ENCODE measurements at regions not wholly inside any gene's neighbourhood (a gene's known extent, or its start where the extent isn't known, plus 50 kb on each side); places are given as distances from the start of the nearest gene placed in this dataset.
"Not testable (repeated sequence)": the region's sequence is repeated elsewhere in the genome, so short reads cannot be mapped to it uniquely, and the experiment has no call there.

DNA sequence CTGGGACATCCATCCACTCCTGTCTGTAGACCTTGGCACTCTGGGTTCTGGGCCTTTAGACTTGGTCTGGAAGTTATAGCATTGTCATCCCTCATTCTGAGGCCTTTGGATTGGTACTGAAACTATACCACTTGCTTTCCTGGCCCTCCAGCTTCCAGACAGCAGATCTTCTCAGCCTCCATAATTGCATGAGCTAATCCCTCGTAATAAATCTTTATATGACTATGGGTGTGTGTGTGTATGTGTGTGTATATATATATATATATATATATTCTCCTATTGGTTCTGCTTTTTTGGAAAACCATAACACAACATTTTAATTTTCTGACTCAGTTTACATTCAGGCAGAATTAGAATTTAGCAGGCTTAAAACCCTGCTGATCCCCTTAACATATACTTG, 180.5 kb downstream of the ENC1 start:
- DNase-seq, result no peak

DNA sequence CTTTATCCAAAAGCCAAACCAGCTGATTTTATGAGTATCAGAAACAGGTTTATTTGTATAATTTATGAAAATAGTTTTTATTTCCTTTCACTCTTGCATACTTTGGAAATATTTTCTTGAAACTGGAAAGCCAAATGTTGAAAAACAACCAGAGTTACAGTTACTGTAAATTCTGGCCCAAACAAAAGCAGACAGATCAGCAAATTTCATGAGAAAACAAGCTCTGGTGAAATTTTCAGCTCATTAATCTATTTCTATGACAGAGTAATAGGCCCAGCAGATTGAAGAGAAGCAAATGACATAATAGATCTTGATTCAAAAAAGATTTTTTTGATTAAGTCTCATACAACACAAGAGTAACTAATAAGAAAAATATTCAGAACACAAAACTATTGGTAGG, 182.7 kb downstream of the ENC1 start:
- DNase-seq, result no peak

DNA sequence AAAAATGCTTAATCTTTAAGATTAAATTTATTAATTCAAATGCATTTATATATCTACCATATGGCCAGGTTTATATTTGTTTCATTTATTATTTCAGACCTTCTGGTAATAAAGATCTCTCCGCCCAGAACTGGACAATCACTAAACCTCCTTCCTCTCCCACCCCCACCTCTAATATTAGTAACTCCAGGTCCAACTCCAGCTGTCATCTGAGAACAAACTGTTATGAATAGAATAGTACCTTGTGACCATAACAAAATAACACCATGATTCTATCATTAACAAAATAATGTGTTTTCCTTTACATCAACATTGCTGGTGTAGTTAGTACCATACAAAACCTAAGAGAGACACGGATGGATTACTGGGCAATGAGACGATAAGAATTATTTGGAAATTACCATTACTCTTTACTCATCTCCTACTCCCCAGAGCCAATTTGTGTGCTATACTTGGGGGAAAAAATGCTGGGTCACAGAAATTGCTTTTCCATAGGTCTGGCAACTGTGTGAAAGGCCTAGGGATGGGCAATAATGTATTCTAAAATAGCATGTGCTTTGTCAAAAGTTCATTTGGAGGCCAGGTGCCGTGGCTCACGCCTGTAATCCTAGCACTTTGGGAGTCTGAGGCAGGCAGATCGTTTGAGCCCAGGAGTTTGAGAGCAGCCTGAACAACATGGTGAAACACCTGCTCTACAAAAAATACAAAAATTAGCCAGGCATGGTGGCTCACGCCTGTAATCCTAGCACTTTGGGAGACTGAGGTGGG, 186.1 kb downstream of the ENC1 start:
- DNase-seq, result no peak

DNA sequence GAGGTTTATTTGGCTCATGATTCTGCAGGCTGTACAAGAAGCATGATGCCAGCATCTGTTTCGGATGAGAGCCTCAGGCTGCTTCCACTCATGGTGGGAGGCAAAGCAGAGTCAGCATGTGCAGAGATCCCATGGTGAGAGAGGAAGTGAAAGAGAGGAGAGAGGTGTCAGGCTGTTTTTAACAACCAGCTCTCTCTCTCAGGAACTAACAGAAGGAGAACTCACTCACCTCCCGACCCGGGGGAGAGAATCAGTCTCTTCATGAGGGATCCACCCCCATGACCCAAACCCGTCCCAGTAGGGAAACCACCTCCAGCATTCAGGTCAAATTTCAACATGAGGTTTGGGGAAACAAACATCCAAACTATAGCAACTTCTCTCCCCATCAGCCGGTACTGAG, 187.7 kb downstream of the ENC1 start:
- DNase-seq, result no peak

DNA sequence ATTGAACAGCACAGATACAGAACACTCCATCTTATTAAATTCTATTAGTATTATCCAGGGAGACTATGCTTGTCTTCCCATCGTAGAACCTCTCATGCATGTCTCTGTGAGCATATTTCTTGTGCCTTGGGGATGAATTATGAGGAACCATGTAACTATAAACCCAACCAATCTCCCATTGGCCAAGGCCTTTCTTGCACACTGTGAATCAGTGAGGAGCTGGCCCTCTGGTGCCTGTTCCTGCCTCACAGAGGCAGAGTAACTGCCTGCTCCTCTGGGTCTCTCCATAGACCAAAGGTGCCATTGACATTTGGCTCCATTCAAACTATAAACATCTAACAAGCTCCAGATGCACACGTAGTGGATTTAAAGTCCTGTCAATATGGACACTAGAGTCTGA, 190.4 kb downstream of the ENC1 start:
- no peak for DNase-seq

DNA sequence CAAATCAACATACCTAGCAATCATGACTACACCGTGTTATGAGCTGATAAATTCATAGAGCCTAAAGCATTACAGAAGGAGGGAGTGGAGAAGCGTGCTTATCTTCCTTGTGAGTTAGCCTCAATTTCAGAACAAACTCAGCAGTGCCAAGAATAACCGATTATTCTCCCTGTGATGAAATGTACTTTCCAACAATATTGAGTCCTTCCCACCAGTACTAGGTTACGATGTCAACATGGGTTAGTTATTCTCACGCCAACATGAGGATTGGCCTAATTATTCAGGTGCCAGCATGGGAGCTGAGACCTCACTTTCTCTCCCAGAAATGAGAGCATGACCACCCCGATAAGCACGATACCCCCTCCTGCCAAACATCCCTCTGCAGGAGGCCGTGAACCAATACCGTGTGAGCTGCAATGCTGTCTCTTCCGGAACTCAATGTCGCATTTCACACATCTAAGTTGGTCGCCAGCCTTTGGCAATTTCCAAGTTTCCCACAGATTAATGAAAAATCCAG, 193.7 kb downstream of the ENC1 start:
- DNase-seq, result no peak

DNA sequence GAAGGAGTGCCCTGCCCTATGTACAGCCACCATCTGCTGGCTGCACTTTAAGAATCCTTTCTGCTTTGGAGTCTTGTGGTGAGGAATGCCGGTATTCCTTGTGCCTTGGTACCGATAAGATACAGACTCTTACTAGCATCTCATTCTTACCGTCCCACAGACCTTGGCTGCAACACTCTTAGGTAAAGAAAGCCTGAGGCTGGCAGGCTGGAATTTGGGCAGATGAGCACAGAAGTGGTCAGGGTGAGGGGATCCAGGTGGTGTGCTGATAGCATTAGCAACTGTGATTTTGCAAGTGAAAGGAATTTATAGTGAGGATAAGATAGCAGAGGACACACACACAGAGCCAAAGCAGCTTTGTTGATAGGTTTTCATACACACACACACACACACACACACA, 198.1 kb downstream of the ENC1 start:
- no peak for DNase-seq

DNA sequence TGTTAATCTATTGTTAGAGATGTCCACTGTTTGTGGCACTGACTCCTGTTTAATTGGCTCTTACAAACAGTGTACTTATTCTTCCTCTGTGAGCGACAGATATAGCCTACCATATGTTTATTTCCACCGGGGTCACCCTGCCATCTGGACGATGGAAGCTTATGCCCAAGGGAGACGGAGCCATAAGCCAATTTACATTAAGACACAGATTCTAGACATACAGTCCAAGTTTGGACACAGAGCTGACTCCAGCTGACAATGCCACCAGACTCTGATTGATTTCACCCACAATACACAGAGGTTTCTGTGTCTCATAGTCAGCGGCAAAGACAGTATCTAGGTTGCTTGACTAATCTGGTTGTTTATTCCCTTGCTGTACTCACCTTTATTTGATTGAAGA, 198.9 kb downstream of the ENC1 start:
- no peak for DNase-seq

DNA sequence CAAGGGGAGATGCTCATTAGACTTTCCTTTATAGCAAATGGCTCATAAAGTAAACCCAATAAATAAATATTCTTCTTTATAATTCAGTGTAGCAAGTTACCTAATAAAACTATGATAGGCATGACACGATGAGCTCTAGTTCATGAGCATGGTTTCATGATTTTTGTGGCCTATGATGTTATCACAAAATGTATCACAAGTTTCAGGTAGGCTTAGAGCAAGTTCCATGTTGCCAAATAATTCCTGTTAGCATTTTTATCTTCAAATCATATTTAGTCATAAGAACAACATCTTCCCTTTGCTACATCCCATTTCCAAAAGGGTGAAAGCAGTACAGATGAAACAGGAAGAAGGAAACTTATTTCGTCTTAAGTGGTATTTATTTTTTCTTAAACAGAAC, 200.2 kb downstream of the ENC1 start:
- no peak for DNase-seq

DNA sequence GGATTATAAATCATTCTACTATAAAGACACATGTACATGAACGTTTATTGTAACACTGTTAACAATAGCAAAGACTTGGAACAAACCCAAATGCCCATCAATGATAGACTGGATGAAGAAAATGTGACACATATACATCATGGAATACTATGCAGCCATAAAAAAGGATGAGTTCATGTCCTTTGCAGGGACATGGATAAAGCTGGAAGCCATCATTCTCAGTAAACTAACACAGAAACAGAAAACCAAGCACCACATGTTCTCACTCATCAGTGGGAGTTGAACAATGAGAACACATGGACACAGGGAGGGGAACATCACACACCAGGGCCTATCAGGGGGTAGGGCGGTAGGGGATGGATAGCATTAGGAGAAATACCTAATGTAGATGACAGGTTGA, 202.7 kb downstream of the ENC1 start:
- not testable (repeated sequence) for DNase-seq

DNA sequence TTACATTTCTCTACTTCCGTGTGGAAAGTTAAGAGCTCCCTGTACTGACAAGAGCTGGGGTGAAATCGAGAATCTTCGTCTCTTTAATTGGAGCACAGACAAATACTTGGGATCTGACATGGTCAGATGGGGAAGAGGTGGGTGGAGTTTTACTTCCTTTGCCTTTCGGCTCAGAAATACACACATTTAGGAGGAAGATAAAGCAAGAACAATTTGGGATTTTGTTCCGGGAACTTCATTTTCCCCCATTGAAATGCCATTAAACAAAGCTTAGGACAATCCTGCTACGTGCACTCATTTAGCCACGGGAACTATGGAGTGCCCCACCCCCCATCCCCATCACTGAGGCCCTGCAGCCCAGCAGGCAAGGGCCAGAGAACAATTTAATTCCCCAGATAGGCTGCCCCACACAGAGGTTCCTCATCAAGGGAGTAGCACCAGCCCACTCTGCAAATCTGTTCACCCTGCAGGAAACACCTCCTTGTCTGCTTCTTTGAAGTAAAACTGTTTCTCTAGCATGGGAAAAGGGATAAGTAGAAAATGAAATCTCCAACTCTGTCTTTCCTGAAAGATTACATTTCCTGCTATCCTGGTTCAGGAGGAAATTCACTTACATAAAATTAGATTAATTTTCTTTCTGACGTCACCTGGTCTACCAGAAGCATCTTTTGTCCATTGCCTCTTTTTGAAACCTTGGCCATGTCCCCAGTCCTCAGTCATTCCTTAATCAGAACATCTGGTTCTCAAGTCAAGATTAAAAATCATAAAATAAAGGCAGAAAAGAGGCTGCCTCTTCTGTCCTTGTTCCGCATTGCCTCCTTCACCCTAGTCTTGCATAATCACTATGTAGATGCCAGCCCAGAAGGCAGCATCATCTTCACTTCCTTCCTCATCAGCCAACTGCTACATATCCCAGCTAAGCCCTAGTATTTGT, 206.4 kb downstream of the ENC1 start:
- no peak for DNase-seq

DNA sequence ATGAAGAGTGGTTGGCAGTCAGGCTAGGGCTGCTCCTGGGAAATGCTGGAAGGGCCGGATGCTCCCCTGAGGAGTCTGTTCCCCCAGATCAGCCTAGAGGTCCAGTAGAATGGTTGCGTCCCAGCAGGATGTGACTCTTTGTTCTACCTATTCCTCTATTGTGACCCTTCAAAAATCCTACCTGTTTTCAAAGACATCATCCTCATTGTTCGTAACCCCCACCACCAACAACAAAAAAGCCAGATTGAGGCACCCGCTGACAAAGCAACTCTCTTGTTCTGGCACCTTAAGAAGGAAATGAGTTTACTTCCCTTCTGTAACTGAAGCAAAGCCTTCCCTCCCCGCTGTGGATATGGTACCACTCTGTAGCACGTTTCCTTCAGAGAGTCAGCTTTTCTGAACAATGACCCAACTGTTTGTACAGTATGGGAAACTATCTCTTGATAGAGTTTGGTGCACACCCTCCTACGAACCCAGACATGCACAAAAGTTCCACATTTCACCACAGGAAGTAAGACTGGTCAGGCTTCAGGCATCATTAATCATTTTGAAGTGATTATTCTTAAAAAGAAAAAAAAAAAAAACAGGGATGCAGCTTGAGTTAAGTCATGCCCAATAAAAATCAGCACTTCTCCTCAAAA, 207.2 kb downstream of the ENC1 start:
- DNase-seq, result peak; percentile 43

DNA sequence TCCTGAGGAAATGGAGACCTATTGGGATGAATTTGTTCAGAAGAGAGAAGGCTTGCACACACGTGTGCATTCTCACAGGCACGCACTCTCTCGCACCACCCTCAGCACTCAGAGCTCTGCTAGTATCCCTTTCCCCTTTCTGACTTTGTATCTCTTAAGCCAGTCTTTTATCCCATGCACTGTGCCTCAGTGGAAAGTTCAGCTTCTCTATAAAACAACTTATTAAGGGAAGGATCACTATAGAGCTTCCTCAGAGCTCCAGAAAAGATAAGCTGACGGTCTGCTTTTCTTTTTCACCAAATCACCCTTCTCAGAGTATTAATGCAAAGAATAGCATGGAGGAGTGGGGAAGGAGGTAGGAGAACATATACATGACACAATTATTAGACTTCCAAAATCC, 207.8 kb downstream of the ENC1 start:
- no peak for DNase-seq

DNA sequence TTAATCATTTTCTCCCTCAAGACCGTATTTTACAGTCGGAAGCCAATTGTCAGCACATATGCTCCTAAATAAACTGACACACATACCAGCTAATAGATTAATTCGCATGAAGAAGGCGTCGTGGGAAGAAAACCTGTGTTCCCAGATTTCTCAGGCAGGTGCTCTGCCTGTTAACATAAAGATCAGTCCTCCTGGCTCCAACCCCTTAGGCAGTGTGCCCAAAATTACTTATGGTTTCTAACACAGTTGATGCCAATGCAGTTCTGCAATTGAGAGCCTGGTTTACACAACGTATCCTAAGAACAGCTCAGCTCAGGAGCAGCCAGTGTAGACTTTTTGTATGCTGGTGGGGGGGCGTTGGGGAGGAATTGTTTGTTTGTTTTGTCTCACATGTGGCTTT, 208.3 kb downstream of the ENC1 start:
- no peak for DNase-seq

DNA sequence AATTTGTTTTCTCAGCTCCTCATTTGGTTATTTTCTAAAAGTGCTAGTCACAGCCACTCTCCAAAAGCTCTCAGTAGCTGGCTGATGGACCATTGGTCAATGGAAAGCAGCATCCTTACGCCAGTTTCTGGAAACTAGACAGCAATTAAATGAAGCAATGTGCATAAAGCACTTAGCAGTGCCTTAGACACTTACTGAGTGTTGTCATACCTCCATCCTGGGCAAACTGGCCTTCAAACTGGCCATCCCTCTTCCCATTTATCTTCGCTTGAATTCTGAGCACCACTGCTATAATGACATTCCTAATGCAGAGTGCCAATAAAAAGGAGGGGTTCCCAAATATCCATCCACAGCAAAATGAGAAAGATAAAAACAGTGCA, 209.2 kb downstream of the ENC1 start:
- no peak for DNase-seq

DNA sequence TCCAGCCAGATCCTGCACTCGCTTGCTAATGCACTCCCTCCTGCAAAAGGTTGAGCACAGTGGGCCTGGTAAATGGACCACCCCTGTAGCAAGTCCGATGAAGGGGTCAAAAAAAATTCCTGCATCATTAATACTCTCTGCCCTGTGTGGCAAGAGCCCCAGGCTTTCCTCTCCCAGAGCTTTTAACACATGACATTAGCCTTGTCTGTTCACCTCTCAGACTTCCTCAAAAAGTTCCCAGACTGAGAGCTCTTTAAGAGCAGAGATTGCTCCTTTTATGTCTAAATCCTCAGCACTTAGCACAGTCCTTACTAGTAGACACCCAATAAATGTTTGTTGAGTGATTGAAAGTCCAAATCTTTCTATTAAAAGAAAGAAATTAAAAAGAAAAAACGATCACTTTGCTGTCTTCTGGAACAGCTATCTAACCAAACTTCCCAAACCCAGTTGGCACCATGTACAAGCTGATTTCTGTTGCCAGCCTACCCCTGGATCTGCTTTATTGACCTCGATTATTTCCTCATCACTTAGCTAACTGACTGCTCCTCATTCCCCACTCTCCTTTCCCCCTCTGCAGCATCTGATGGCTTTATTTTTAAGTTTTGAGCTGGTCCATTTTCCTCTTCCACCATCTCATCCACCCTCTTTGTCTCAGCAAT, 209.8 kb downstream of the ENC1 start:
- DNase-seq, result no peak

DNA sequence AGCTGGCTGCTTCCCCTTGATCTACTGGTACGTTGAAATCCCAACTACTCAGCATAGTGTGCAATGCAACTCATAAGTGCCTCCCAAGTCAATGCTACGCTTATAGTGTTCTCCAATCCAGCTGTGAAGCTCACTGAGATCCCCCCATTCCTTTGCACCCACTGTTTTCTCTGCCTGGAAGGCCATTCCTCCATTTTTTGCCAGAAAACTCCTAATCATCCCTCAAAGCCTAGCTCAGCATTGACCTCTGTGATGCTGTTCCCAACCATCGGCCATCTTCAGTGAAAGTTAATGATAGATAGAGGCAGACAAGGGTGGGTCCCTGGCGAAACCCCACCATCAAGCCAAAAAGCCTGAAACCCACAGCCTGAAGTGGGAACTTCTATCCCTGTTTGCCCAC, 211.0 kb downstream of the ENC1 start:
- DNase-seq, result no peak

DNA sequence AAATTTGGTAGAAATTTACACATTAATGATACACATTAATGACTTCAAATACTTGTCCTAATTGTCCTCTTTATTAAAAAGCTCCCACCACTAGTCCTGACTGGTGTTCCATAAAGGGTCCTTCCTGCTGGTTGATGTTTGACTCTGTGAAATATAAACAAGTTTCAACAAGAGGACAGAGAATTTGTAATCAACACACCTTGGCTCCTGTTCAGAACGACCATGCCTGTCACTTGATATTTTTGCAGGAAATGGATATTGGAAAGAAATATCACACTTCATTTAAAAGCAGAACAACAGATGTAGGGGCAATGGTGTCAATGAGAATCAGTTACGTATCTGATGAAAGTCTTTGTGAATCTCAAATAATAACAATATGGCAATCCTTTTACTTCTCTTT, 211.7 kb downstream of the ENC1 start:
- no peak for DNase-seq

DNA sequence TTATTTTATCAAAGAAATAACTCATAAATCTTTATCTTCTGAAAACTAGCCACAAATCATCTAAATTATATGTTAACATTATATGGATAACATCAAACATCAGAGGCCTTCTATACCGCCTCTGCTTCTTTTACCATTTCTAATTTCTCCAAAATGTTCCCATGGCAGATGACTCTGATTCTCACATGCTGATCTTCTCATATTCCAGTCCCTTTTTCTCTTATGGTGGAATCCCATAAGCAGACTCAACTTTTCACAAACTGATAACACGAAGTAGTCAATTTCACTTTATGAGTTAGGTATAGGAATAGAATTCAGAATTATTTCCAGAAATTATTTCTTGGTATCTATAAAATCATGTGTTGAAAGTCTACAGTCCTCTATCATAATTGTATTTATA, 212.3 kb downstream of the ENC1 start:
- no peak for DNase-seq

DNA sequence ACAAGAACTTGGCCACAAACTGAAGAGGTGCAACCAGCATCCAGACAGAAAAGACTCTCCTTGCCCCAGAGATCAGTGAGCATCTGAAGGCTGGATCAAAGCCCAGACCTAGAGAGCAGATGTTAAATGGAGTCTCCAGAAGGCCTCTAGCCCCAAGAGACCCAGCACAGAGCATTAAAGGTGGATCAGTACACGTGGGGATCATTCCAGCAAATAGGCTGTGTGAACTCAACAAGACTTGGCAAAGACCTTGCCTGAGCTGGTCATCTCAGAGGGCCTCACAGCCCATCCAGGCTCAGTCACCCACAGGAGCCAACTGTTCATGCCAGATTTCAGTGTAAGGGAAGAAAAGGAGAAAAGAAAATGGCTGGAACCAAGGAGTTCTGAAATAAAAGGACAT, 214.0 kb downstream of the ENC1 start:
- DNase-seq, result no peak

DNA sequence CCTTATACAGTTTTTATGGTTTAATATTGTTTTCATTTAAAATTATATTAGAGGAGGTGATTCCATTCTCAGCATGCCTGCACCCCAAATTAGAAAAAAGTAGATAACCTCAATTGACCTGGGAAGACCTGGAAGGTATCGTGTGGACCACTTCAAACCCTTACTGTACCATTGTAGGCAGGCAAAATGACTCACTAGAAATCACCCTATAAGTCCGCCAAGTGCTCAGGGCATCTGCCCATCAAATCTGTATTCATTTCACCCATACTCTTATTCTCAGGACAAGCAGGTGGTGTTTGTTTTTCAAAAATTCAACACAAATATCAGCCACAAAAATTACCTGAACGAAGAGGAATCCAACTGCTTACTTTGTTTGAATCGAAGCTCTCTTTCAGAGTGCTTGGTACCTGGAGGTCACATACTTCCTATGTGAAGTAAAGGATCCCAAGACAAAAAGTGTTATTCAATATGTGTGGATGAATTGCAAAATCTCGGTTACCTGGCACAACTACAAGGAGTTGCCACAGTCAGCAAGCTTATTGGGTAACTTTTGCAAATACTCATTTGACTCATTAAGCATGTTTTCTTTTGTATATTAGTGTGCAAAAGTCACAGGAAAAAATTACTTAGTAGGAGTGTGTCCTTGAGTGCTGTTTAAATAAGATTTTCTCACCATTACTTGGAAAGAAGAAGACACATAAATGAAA, 216.2 kb downstream of the ENC1 start:
- DNase-seq, result no peak

DNA sequence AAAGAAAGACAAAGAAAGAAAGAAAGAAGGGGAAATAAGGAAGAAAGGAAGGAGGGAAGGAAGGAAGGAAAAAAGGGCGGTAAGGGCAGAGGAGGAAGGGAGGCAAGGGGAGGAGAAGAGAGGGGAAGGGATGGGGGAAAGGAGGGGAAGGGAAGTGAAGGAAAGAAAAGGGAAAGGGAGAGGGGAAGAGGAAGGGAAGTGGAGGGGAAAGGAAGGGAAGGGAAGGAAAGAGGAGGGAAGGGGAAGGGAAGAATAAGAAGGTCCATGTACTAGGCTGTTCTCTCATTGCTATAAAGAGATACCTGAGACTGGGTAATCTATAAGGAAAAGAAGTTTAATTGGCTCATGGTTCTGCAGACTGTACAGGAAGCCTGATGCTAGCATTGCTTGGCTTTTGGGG, 217.1 kb downstream of the ENC1 start:
- DNase-seq, result no peak
